GM21528 (cell line): ENCODE measurements at regions not wholly inside any gene's neighbourhood (a gene's known extent, or its start where the extent isn't known, plus 50 kb on each side); places are given as distances from the start of the nearest gene placed in this dataset.

Experiments used
- ATAC-seq: cut with Tn5 transposase; IDR thresholded peaks from one replicate; pipeline ENCODE4 v1.9.1; 2021; ENCODE audit warnings: mild to moderate bottlenecking, moderate library complexity; ENCODE audit not compliant: unreplicated experiment, low FRiP score

DNA sequence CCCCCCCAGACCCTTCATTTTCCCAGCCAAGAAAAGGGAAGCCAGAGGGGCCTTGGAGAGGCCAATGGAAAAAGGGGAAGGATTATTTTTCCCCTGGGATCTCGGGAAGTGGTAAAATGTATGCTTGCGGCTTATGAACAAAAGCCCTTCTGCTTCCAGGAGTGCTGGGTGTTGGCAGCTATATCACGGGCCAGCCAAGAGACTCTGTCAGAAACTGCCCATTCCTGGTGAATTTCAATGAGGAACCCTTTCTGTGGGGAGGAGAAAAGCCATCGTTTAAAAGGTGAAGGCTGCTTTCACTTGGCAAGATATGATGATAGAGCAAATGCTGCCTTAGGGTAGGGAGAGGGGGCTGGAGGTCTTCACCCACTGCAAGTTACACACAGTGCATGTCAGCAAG is 69.7 kb upstream of the ZC3H12A start:
- no peak for ATAC-seq

DNA sequence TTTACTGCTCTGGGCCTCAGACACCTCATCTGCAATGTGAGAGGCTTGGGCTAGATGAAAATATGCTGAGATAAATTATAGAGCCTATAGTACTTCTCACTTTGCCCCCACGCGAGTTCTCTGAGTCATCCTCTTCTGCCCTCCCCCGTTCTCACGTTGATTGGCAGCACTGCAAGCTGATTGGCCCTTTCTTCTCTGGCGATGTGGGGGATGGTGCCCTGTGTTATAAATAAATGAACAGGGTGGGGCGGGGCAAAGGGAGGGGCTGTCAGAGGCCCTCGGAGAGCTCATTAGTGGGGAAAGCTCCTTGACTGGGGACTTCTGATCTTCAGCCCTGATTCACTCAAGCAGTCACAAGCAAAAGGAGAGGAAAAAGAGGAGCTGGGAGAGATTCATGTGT is 64.3 kb upstream of the ZC3H12A start:
- ATAC-seq = no peak

DNA sequence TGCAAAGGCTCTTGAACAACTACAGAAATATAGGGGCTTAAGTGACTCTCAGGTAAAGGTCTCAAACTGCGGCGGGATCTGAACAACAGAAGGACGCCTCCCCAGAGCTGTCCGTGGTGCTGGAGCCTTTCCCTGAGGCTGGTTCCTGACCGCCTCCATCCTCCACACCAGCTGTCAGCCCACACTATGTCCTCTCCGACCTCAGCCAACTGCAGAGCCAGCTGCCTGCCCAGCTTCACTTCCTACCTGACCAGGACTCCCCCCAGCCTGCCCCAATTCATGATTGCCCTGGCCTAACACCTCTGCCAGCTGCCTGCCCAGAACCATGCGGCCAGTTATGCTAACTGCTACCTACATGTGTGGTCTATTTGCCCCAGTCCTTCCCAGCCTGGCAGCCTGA is 63.6 kb upstream of the ZC3H12A start:
- no peak for ATAC-seq

DNA sequence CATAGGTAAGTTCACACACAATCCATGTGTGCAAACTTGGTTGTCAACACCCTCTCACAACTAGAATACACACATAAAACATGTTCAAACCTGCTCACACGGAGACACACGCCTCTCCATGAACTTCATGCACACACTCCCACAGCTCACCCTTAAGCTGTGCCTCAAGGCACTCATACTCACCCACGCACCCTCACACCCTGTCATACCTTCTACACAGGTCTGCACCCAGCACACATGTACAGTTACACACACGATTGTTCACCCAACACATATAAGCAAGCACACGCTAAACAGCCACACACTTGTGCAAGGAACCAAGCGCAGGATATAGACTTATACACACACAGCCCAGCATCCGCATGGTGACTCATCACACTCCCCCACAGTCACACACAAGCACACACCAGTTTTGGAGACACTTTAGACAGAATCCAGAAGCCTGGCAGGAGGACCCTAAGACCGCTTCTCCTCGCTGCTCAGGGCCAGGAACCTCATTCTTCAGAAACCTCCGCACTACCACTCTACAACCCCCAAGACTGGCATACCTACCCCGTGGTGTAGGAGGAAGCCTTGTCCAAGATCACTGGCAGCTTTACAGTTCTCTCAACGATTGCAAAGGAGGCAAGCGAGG is 58.7 kb upstream of the ZC3H12A start:
- ATAC-seq = no peak

DNA sequence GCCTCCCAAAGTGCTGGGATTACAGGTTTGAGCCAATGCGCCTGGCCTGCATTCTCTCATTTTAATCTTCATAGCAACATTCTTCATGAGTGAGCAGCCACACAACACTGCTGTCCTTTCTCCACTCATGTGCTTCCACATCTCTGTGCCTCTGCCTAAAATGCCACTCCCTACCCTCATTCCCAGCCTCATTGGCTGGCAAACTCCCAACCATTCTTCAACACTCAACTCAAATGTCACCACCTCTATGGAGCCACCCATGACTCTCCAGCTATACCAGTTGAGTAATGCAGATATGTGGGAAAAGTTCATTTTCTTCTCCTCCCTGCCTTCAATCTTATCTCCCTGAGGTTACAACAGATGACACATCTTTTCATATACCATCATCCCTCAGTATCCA is 53.9 kb upstream of the ZC3H12A start:
- no peak for ATAC-seq

DNA sequence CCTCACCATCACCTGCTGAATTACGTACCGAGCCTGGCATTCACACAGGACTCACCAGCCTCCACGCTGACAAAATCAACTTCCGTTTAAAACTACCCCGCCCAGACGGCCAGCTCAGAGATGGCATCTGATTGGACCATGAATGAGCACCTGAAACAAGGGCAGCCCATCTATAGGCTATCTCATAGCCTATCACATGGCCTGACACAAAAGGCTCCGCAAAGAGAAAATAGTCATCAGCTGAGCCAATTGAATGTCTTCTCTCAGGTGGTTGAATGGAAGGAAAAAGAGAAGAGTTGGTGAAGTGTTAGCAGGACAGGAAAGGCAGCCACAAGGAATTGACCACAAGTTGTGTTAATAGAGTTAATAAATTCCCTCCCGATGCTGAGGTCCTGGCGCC is 50.6 kb upstream of the ZC3H12A start:
- no peak for ATAC-seq

DNA sequence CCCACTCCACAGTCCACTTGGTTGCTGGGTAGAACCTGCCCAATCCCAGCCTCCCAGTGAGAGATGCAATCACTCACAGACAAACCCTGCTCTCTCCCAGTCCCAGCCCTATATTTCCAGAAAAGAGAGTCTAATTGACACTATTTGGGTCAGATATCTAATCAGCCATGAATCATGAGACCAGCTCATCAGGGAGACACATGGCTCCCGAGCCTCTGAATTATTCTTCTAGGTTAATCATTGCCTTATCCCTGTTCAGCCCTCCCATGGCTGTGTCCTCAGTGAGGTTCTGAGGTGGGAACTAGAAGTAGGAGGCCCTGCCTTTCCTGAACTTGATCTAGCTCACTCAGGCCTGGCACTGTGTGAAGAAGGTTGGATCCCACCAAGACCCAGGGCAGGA is 49.9 kb upstream of the ZC3H12A start:
- ATAC-seq = no peak
